Psoas muscle (tissue), 7 donors: ENCODE measurements at regions not wholly inside any gene's neighbourhood (a gene's known extent, or its start where the extent isn't known, plus 50 kb on each side); places are given as distances from the start of the nearest gene placed in this dataset.

Experiments used
- ATAC-seq, 4 donors: fragments of 200-7000 bp; cut with Tn5 transposase; one replicate each; pipeline ENCODE4 v1.9.1; 2020; ENCODE audit warnings: moderate library complexity in 3 of 4, mild to moderate bottlenecking in 2 of 4
- DNase-seq, 2 donors: peaks; one replicate each; pipeline ENCODE4 v3.0.0-alpha.2; 2020
- H3K27ac ChIP-seq: fragments of 200-600 bp; one replicate; pipeline ENCODE4 v1.8.0; 2022
- H3K27me3 ChIP-seq, 3 donors: fragments of 200-600 bp in 1 of 3; one replicate each; pipeline versions ENCODE4 v1.6.1 to v1.8.0; 2013 to 2022; ENCODE audit warnings: low read length in 2 of 3, mild to moderate bottlenecking in 2 of 3, moderate library complexity in 1 of 3; ENCODE audit not compliant: insufficient read depth in 3 of 3
- H3K36me3 ChIP-seq, 2 donors: fragments of 200-600 bp in 1 of 2; one replicate each; pipeline versions ENCODE4 v1.6.1 to v1.8.0; 2013 to 2022; ENCODE audit warnings: low read depth in 1 of 2, mild to moderate bottlenecking in 1 of 2, moderate library complexity in 1 of 2; ENCODE audit not compliant: insufficient read depth in 1 of 2
- H3K4me1 ChIP-seq: fragments of 200-600 bp; one replicate; pipeline ENCODE4 v1.8.0; 2022
- H3K4me3 ChIP-seq: fragments of 200-600 bp; one replicate; pipeline ENCODE4 v1.8.0; 2022; ENCODE audit warnings: mild to moderate bottlenecking
- H3K9me3 ChIP-seq: fragments of 200-600 bp; one replicate; pipeline ENCODE4 v1.8.0; 2022
- WGBS, 3 donors: extraction: QIAGEN DNeasy Blood & Tissue Kit; methylation state at CpG; one replicate each; pipeline versions ENCODE4 v1.1.6 to v1.1.7; 2013; 5-methylcytosine and 5-hydroxymethylcytosine counted together
- intact Hi-C, 2 donors: fragments of 100-400 bp; cut with DNase I; formaldehyde crosslinking; loops; one replicate each; pipeline versions ENCODE4 v1.11.0 to v1.14.2; 2022
- TF ChIP-seq, protein P1 (sequence below): fragments of 200-600 bp; IDR thresholded peaks from one replicate; pipeline ENCODE4 v1.8.0; 2022; ENCODE audit warnings: antibody characterized with exemption
- donor health status: healthy with polysubstance abuse.
- donor health status: DM: no; HTN: no; CAD: no; lungs with moderate emphysema.
- donor health status: Bipolar disorder and iron deficiency.
- donor health status: healthy.
- donor health status: DM: yes; HTN: yes; CAD: no.
- donor health status: DM: no; HTN: no; CAD: no.
- donor health status: DM: yes; HTN: yes; CAD: no.

DNA sequence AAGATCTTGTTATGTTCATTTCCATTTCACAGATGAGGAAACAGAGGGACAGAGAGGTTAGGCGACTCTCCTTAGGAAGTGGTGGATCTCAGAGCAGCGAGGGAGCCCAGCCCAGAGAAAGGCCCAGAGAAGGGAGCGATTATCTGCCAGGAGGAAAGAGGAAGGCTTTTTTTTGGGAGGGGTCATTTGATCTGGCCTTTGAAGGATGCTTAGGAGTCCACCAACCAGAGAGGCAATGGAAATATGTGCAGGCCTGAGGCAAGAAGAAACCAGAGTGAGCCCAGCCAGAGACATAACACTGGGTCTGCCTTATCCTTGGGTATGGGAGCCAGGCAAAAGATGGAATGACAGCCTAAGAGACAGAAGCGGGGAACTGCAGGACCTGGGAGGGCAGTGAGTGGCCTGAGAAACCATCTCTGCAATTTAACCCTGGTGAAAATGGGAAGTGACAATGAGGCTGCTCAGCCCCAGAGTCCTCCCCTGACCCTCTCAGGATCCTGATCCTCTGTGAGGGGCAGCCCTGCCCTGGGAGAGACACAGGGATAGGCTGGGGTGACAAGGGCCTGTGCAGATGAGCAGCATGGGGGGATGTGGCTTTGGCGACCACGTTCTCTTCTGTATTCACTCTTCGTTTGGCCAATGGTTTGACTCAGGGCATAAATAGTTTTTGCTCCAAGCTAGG is 163.2 kb downstream of the WNT7A start:
- H3K4me1 ChIP-seq: no peaks in the 10 kb centered on the region
- H3K4me3 ChIP-seq: no peak overlapping the region
- no peaks in the 10 kb centered on the region for H3K36me3 ChIP-seq
- 61 to 79% (median 68%) methylated on average over 7 of the region's 7 CpGs for WGBS, 3 donors
- intact Hi-C loops: no loop called here
- DNase-seq: no peak
- TF ChIP-seq, protein P1, sequence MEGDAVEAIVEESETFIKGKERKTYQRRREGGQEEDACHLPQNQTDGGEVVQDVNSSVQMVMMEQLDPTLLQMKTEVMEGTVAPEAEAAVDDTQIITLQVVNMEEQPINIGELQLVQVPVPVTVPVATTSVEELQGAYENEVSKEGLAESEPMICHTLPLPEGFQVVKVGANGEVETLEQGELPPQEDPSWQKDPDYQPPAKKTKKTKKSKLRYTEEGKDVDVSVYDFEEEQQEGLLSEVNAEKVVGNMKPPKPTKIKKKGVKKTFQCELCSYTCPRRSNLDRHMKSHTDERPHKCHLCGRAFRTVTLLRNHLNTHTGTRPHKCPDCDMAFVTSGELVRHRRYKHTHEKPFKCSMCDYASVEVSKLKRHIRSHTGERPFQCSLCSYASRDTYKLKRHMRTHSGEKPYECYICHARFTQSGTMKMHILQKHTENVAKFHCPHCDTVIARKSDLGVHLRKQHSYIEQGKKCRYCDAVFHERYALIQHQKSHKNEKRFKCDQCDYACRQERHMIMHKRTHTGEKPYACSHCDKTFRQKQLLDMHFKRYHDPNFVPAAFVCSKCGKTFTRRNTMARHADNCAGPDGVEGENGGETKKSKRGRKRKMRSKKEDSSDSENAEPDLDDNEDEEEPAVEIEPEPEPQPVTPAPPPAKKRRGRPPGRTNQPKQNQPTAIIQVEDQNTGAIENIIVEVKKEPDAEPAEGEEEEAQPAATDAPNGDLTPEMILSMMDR: no peak
- no peaks in the 10 kb centered on the region for H3K9me3 ChIP-seq
- peaks cover 0 to 3% (median 0%) of the 10 kb centered on the region in 3 donors for H3K27me3 ChIP-seq
- ATAC-seq: no peak
- no peak overlapping the region for H3K27ac ChIP-seq

DNA sequence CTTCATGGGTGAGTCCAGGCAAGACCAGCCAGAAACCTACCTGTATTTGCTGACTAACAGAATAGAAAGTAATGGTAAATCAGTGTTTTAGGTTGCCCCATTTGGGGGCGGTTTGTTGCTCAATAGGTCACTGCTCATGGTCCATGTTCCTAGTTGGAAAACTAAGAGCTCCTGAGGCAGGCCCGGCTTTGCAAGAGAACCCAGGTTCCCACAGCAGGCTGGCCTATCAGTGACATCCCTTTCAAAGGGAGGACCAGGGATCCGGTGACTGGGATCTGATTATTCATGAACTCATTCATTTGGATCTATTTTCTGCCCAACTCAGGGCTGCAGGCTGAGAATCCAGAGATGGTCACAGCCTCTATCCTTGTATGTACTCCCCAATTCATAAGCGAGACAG is 163.9 kb downstream of the WNT7A start:
- ATAC-seq (no peak), DNase-seq (no peak)
- Histone ChIP-seq H3K27ac (no peak overlapping the region), H3K4me1 (no peaks in the 10 kb centered on the region), H3K9me3 (no peaks in the 10 kb centered on the region), H3K27me3 (peaks cover 0 to 3% (median 3%) of the 10 kb centered on the region in 3 donors), H3K4me3 (no peak overlapping the region), H3K36me3 (no peaks in the 10 kb centered on the region)
- WGBS, 3 donors: 92 to 96% (median 94%) methylated on average over 4 of the region's 4 CpGs
- intact Hi-C loops: no loop called here
- TF ChIP-seq, protein P1: no peak

DNA sequence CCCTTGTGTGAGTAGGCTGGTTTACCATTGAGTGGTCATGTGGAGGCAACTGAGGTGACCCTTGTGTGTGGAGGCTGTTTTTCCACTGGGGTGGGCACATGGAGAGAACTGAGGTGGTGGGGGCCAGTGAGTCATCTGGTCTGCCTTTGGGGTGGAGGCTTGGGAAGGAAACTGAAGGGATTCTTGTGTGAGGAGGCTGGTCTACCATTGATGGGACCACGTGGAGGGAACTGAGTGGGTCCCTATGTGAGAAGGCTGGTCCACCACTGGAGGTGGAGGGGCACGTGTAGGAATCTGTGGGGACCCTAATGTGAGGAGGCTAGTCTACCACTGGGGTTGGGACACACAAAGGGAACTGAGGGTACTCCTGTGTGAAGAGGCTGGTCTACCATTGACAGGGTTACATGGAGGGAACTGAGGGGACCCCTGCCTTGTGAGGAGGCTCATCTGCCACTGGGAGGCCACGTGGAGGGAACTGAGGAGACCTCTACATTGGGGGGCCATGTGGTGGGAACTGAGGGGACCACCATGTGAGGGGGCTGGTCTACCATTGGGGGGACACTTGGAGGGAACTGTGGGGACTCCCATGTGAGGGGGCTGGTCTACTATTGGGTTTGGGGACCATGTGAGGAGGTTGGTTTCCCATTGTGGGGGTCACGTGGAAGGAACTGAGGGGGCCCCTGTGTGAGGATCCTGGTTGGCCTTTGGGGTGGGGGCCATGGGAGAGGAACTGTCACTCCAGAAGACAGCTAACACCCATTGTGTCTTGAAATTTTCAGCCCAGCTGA is 164.5 kb downstream of the WNT7A start:
- DNase-seq (no peak), ATAC-seq (no peak)
- H3K36me3 ChIP-seq: no peaks in the 10 kb centered on the region
- no peak overlapping the region for H3K27ac ChIP-seq
- intact Hi-C loops: no loop called here
- H3K27me3 ChIP-seq: peaks cover 0 to 5% (median 3%) of the 10 kb centered on the region in 3 donors
- WGBS, 3 donors: 86 to 89% (median 87%) methylated on average over 4 of the region's 4 CpGs
- no peaks in the 10 kb centered on the region for H3K4me1 ChIP-seq
- H3K9me3 ChIP-seq: no peaks in the 10 kb centered on the region
- no peak overlapping the region for H3K4me3 ChIP-seq
- TF ChIP-seq, protein P1: no peak

DNA sequence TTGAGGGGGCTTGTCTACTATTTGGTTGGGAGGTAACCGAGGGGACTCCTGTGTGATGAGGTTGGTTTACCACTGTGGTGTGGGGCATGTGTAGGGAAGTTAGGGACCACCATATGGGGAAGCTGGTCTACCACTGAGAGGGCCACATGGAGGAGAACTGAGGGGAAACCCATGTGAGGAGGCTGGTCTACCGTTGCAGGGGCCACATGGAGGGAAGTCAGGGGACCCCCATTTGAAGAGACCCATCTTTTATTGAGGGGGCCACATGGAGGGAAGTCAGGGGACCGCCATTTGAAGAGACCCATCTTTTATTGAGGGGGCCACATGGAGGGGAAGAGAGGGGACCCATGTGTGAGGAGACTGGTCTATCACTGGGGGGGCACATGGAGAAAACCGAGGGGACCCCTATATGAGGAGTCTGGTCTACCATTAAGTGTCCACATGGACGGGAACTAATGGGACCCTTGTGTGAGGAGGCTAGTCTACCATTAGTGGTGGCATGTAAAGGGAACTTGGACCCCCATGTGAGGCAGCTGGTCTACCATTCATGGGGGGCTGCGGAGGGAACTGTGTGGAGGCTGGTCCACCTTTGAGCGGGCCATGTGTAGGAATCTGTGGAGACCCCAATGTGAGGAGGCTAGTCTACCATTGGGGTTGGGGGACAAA is 165.5 kb downstream of the FBLN2 start:
- intact Hi-C loops: no loop called here
- ATAC-seq (no peak), DNase-seq (no peak)
- 89 to 91% (median 91%) methylated on average over 7 of the region's 7 CpGs for WGBS, 3 donors
- no peak overlapping the region for H3K4me3 ChIP-seq
- H3K4me1 ChIP-seq: no peaks in the 10 kb centered on the region
- H3K27ac ChIP-seq: no peak overlapping the region
- no peaks in the 10 kb centered on the region for H3K9me3 ChIP-seq
- TF ChIP-seq, protein P1: no peak
- peaks cover 0 to 5% (median 3%) of the 10 kb centered on the region in 3 donors for H3K27me3 ChIP-seq
- H3K36me3 ChIP-seq: no peaks in the 10 kb centered on the region
